IMR-90 (cell line): ENCODE measurements at regions not wholly inside any gene's neighbourhood (a gene's known extent, or its start where the extent isn't known, plus 50 kb on each side); places are given as distances from the start of the nearest gene placed in this dataset.

Experiments
- ATAC-seq: fragments of 200-7000 bp; cut with Tn5 transposase; 2 replicates; pipeline ENCODE4 v1.9.1; 2020; ENCODE audit warnings: low read depth, mild to moderate bottlenecking, moderate library complexity
- BruUV-seq: library from RNA; stranded (reverse); fragments of 400-500 nt; replicated peaks from 2 replicates; lab custom pipeline; 2021; lab: Mats Ljungman, UMichigan
- CTCF ChIA-PET: fragments of 300-600 bp; formaldehyde crosslinking; extraction: SDS; loops from one replicate; lab custom pipeline; 2021; ENCODE audit warnings: antibody characterized with exemption; lab: Yijun Ruan, JAX
- POLR2A ChIA-PET: fragments of 300-600 bp; sonication (Branson Sonifier 250); formaldehyde crosslinking; loops from one replicate; lab custom pipeline; 2022; ENCODE audit warnings: antibody characterized with exemption; ENCODE audit not compliant: unreplicated experiment; lab: Charles Lee
- DNase-seq: peaks from one replicate; pipeline ENCODE4 v3.0.0; 2013
- H2AFZ ChIP-seq: replicated peaks from 2 replicates; pipeline ENCODE3; 2013; ENCODE audit warnings: low read length, mild to moderate bottlenecking; ENCODE audit not compliant: poor library complexity
- H2AK5ac ChIP-seq: 2 replicates; pipeline ENCODE4 v1.6.1; 2013; ENCODE audit warnings: low read depth, low read length, inconsistent platforms
- H2AK9ac ChIP-seq: replicated peaks from 2 replicates; pipeline ENCODE3; 2013; ENCODE audit warnings: mild to moderate bottlenecking, low read depth, low read length, moderate library complexity; ENCODE audit not compliant: poor library complexity
- H2BK120ac ChIP-seq: 2 replicates; pipeline ENCODE4 v1.6.1; 2013; ENCODE audit warnings: low read depth, low read length, inconsistent platforms
- H2BK15ac ChIP-seq: 3 replicates; pipeline ENCODE4 v1.6.1; 2013; ENCODE audit warnings: low read depth, low read length, inconsistent platforms
- H2BK20ac ChIP-seq: 2 replicates; pipeline ENCODE4 v1.6.1; 2013; ENCODE audit warnings: low read depth, mild to moderate bottlenecking, inconsistent platforms, low read length, moderate library complexity
- H2BK5ac ChIP-seq: 2 replicates; pipeline ENCODE4 v1.6.1; 2013; ENCODE audit warnings: mild to moderate bottlenecking, low read depth, low read length, inconsistent platforms; ENCODE audit not compliant: poor library complexity, severe bottlenecking
- H3K14ac ChIP-seq: replicated peaks from 2 replicates; pipeline ENCODE4 v1.6.1; 2013; ENCODE audit warnings: low read depth, low read length, inconsistent platforms
- H3K18ac ChIP-seq: 2 replicates; pipeline ENCODE4 v1.6.1; 2013; ENCODE audit warnings: low read depth, low read length, control low read depth
- H3K23ac ChIP-seq: 2 replicates; pipeline ENCODE4 v1.6.1; 2013; ENCODE audit warnings: low read depth, low read length, inconsistent platforms
- H3K27ac ChIP-seq: 2 replicates; pipeline ENCODE4 v1.5.1; 2013; ENCODE audit warnings: mild to moderate bottlenecking, control low read depth, low read length; ENCODE audit not compliant: insufficient read depth
- H3K27me3 ChIP-seq: 2 replicates; pipeline ENCODE4 v1.6.1; 2013; ENCODE audit warnings: low read length; ENCODE audit not compliant: control insufficient read depth, insufficient read depth
- H3K36me3 ChIP-seq: 2 replicates; pipeline ENCODE4 v1.6.1; 2013; ENCODE audit warnings: low read length, mixed read lengths; ENCODE audit not compliant: control insufficient read depth, insufficient read depth
- H3K4ac ChIP-seq: 2 replicates; pipeline ENCODE4 v1.6.1; 2013; ENCODE audit warnings: low read depth, low read length, inconsistent platforms
- H3K4me1 ChIP-seq: 2 replicates; pipeline ENCODE4 v1.6.1; 2013; ENCODE audit warnings: low read length, mixed read lengths; ENCODE audit not compliant: control insufficient read depth, insufficient read depth
- H3K4me2 ChIP-seq: 2 replicates; pipeline ENCODE4 v1.6.1; 2013; ENCODE audit warnings: low read depth, mild to moderate bottlenecking, control low read depth, low read length, moderate library complexity
- H3K4me3 ChIP-seq: 2 replicates; pipeline ENCODE4 v1.5.1; 2013; ENCODE audit warnings: low read depth, mild to moderate bottlenecking, control low read depth, low read length, moderate library complexity; ENCODE audit not compliant: insufficient read depth
- H3K56ac ChIP-seq: 2 replicates; pipeline ENCODE4 v1.6.1; 2013; ENCODE audit warnings: low read length, inconsistent platforms; ENCODE audit not compliant: insufficient read depth; ENCODE audit errors: extremely low read depth
- H3K79me1 ChIP-seq, 2 experiments: 2 replicates each; pipeline ENCODE4 v1.6.1; 2013; ENCODE audit warnings: low read length in 2 of 2, inconsistent platforms in 1 of 2, low read depth in 1 of 2
- H3K9ac ChIP-seq: 2 replicates; pipeline ENCODE4 v1.6.1; 2013; ENCODE audit warnings: low read depth, low read length, control low read depth
- H3K9me1 ChIP-seq: 2 replicates; pipeline ENCODE4 v1.6.1; 2013; ENCODE audit warnings: low read length, inconsistent platforms; ENCODE audit not compliant: insufficient read depth
- H3K9me3 ChIP-seq: 2 replicates; pipeline ENCODE4 v1.6.1; 2013; ENCODE audit warnings: low read length; ENCODE audit not compliant: control insufficient read depth, insufficient read depth
- H4K20me1 ChIP-seq: 2 replicates; pipeline ENCODE4 v1.6.1; 2013; ENCODE audit warnings: low read length, inconsistent platforms; ENCODE audit not compliant: insufficient read depth
- H4K5ac ChIP-seq: 2 replicates; pipeline ENCODE4 v1.6.1; 2013; ENCODE audit warnings: mild to moderate bottlenecking, low read depth, low read length, control low read depth
- H4K8ac ChIP-seq, 2 experiments: 2 replicates each; pipeline ENCODE4 v1.6.1; 2013; ENCODE audit warnings: low read depth in 2 of 2, low read length in 2 of 2, control low read depth in 1 of 2, inconsistent platforms in 1 of 2
- H4K91ac ChIP-seq: 2 replicates; pipeline ENCODE4 v1.6.1; 2013; ENCODE audit warnings: low read depth, low read length, inconsistent platforms; ENCODE audit not compliant: insufficient read depth
- BHLHE40 ChIP-seq: fragments of 150-350 bp; IDR thresholded peaks from 2 replicates; pipeline ENCODE4 v1.6.1; 2016; ENCODE audit warnings: mild to moderate bottlenecking, low read depth, low read length
- CEBPB ChIP-seq: IDR thresholded peaks from 2 replicates; pipeline ENCODE4 v1.6.1; 2012; ENCODE audit warnings: low read depth, low read length, improper control_type of control experiment
- CHD1 ChIP-seq: IDR thresholded peaks from 2 replicates; pipeline ENCODE4 v1.6.1; 2012; ENCODE audit warnings: low read depth, low read length, improper control_type of control experiment
- FOS ChIP-seq: fragments of 150-350 bp; IDR thresholded peaks from 2 replicates; pipeline ENCODE4 v1.6.1; 2016; ENCODE audit warnings: low read depth, low read length
- MAFK ChIP-seq: IDR thresholded peaks from 2 replicates; pipeline ENCODE4 v1.6.1; 2012; ENCODE audit warnings: low read depth, low read length, improper control_type of control experiment
- MAZ ChIP-seq: IDR thresholded peaks from 2 replicates; pipeline ENCODE4 v1.6.1; 2012; ENCODE audit warnings: low read depth, mild to moderate bottlenecking, low read length, improper control_type of control experiment, moderate library complexity, borderline replicate concordance
- MXI1 ChIP-seq: IDR thresholded peaks from 2 replicates; pipeline ENCODE4 v1.6.1; 2012; ENCODE audit warnings: low read depth, mild to moderate bottlenecking, low read length, moderate library complexity, borderline replicate concordance
- NFE2L2 ChIP-seq: fragments of 150-350 bp; IDR thresholded peaks from 2 replicates; pipeline ENCODE4 v1.6.1; 2016; ENCODE audit warnings: low read depth, mild to moderate bottlenecking, low read length
- POLR2A ChIP-seq: IDR thresholded peaks from 2 replicates; pipeline ENCODE4 v1.6.1; 2012; ENCODE audit warnings: mild to moderate bottlenecking, low read depth, low read length
- RAD21 ChIP-seq: IDR thresholded peaks from 2 replicates; pipeline ENCODE4 v1.6.1; 2012; ENCODE audit warnings: low read length, improper control_type of control experiment
- RCOR1 ChIP-seq: IDR thresholded peaks from 2 replicates; pipeline ENCODE4 v1.6.1; 2012; ENCODE audit warnings: mild to moderate bottlenecking, low read length, improper control_type of control experiment; ENCODE audit not compliant: insufficient replicate concordance
- RFX5 ChIP-seq: IDR thresholded peaks from 2 replicates; pipeline ENCODE4 v1.8.0; 2012; ENCODE audit warnings: low read depth, mild to moderate bottlenecking, low read length, moderate library complexity
- SMC3 ChIP-seq: fragments of 150-350 bp; IDR thresholded peaks from 2 replicates; pipeline ENCODE4 v1.6.1; 2016; ENCODE audit warnings: low read depth, mild to moderate bottlenecking, antibody characterized with exemption, low read length, moderate library complexity
- WGBS, 2 experiments: methylation state at CpG; one replicate each; pipeline versions ENCODE4 v1.1.5 to v1.1.7; 2013; ENCODE audit warnings: missing lambda C conversion rate in 2 of 2; ENCODE audit not compliant: insufficient read length in 1 of 2; ENCODE audit errors: extremely low coverage in 2 of 2; 5-methylcytosine and 5-hydroxymethylcytosine counted together
- dilution Hi-C: fragments of 300-500 bp; cut with HindIII; formaldehyde crosslinking; loops from one replicate; pipeline ENCODE4 v1.14.3; 2018; ENCODE audit warnings: low sequenced_read_pairs; ENCODE audit not compliant: unreplicated experiment
- in situ Hi-C: fragments of 300-500 bp; cut with MboI; formaldehyde crosslinking; loops from 3 replicates; pipeline ENCODE4 v1.14.3; 2019; ENCODE audit warnings: low sequenced_read_pairs, inconsistent platforms, mixed read lengths
- intact Hi-C: fragments of 100-400 bp; cut with micrococcal nuclease; formaldehyde crosslinking; loops from 2 replicates; pipeline ENCODE4 v1.10.0; 2022
- TF ChIP-seq, protein P1 (sequence below): fragments of 150-350 bp; IDR thresholded peaks from 2 replicates; pipeline ENCODE4 v1.6.1; 2016; ENCODE audit warnings: low read depth, mild to moderate bottlenecking, low read length, moderate library complexity, borderline replicate concordance
- TF ChIP-seq, protein P2 (sequence below): fragments of 150-350 bp; IDR thresholded peaks from 2 replicates; pipeline ENCODE4 v1.6.1; 2017; ENCODE audit warnings: mild to moderate bottlenecking, antibody characterized with exemption, low read length, low read depth
- TF ChIP-seq, protein P3 (sequence below): conservative IDR thresholded peaks from 2 replicates; pipeline ENCODE4 v1.5.1; 2012; ENCODE audit warnings: mild to moderate bottlenecking, low read depth, low read length, improper control_type of control experiment

DNA sequence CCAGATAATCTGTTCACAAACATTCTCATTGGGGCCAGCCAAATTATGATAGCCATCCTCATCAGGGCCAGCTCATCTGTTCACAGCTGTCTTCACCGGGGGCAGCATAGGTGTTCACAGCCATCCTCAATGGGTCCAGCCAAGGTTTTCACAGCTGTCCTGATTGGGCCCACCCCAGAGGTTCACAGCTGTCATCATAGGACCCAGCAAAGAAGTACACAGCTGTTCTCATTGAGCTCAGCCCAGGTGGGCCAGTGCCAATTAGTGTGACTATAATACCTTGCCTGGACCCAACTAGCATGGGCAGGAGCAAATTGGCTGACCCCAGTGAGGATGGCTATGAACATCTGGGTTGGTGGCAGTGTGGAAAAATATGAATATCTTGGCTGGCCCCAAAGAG, 1166.0 kb downstream of the UQCRFS1 start:
- Histone ChIP-seq H3K9me3 (peaks cover 52% of the 10 kb centered on the region), H2BK15ac (no peak overlapping the region), H3K4me3 (no peak overlapping the region), H3K9ac (no peak overlapping the region), H2AFZ (no peak overlapping the region), H4K5ac (no peak overlapping the region), H2BK120ac (no peak overlapping the region), H3K4ac (no peak overlapping the region), H3K27ac (no peak overlapping the region), H3K4me1 (no peaks in the 10 kb centered on the region), H2AK5ac (no peak overlapping the region), H4K8ac (no peak overlapping the region), H4K91ac (no peak overlapping the region), H2BK20ac (no peak overlapping the region), H4K20me1 (no peaks in the 10 kb centered on the region), H3K36me3 (no peaks in the 10 kb centered on the region), H3K23ac (no peak overlapping the region), H3K56ac (no peak overlapping the region), H3K9me1 (no peaks in the 10 kb centered on the region), H3K27me3 (no peaks in the 10 kb centered on the region), H3K79me1 (no peaks in the 10 kb centered on the region), H3K18ac (no peak overlapping the region), H3K14ac (no peak overlapping the region), H2BK5ac (no peak overlapping the region), H3K4me2 (no peak overlapping the region), H2AK9ac (no peak overlapping the region)
- ChIA-PET CTCF (no interaction called here), POLR2A (no interaction called here)
- no peak for DNase-seq
- TF ChIP-seq, protein P1, sequence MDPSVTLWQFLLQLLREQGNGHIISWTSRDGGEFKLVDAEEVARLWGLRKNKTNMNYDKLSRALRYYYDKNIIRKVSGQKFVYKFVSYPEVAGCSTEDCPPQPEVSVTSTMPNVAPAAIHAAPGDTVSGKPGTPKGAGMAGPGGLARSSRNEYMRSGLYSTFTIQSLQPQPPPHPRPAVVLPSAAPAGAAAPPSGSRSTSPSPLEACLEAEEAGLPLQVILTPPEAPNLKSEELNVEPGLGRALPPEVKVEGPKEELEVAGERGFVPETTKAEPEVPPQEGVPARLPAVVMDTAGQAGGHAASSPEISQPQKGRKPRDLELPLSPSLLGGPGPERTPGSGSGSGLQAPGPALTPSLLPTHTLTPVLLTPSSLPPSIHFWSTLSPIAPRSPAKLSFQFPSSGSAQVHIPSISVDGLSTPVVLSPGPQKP = no peak
- TF ChIP-seq RCOR1 (no peak), MAFK (no peak), MXI1 (no peak), SMC3 (no peak), POLR2A (no peak), BHLHE40 (no peak), RFX5 (no peak), CHD1 (no peak), MAZ (no peak), FOS (no peak), NFE2L2 (no peak), CEBPB (no peak), RAD21 (no peak)
- TF ChIP-seq, protein P2, sequence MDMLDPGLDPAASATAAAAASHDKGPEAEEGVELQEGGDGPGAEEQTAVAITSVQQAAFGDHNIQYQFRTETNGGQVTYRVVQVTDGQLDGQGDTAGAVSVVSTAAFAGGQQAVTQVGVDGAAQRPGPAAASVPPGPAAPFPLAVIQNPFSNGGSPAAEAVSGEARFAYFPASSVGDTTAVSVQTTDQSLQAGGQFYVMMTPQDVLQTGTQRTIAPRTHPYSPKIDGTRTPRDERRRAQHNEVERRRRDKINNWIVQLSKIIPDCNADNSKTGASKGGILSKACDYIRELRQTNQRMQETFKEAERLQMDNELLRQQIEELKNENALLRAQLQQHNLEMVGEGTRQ = no peak
- TF ChIP-seq, protein P3, sequence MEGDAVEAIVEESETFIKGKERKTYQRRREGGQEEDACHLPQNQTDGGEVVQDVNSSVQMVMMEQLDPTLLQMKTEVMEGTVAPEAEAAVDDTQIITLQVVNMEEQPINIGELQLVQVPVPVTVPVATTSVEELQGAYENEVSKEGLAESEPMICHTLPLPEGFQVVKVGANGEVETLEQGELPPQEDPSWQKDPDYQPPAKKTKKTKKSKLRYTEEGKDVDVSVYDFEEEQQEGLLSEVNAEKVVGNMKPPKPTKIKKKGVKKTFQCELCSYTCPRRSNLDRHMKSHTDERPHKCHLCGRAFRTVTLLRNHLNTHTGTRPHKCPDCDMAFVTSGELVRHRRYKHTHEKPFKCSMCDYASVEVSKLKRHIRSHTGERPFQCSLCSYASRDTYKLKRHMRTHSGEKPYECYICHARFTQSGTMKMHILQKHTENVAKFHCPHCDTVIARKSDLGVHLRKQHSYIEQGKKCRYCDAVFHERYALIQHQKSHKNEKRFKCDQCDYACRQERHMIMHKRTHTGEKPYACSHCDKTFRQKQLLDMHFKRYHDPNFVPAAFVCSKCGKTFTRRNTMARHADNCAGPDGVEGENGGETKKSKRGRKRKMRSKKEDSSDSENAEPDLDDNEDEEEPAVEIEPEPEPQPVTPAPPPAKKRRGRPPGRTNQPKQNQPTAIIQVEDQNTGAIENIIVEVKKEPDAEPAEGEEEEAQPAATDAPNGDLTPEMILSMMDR = no peak
- dilution Hi-C loops = no loop called here
- ATAC-seq = no peak
- intact Hi-C loops = no loop called here
- in situ Hi-C loops = no loop called here
- BruUV-seq = no TSS peak
- 50% methylated on average over 1 of the region's 1 CpG; no CpG with 5 or more reads in 1 of the 2 experiments for WGBS, 2 experiments
